ENCODE measurements at regions not wholly inside any gene's neighbourhood (a gene's known extent, or its start where the extent isn't known, plus 50 kb on each side); places are given as distances from the start of the nearest gene placed in this dataset.

- no peak for DNase-seq
- Histone ChIP-seq H3K4me3 (ENCODE audit: low read depth, low read length) (no peak overlapping the region), H3K27ac (no peak overlapping the region), H3K36me3 (no peaks in the 10 kb centered on the region), H3K27me3 (ENCODE audit: insufficient read depth, low read depth, severe bottlenecking) (no peaks in the 10 kb centered on the region), H3K9me3 (ENCODE audit: severe bottlenecking) (no peaks in the 10 kb centered on the region)
- TF ChIP-seq CTCF (IDR thresholded peaks at IDR 0.05; ENCODE audit: low read depth, low read length) = no peak
Observed at GRCh38 chr6:66717801-66718200, 1010.8 kb upstream of the EYS start.

- no peaks in the 10 kb centered on the region for H3K36me3 ChIP-seq
- H3K27ac ChIP-seq = no peak overlapping the region
- no peaks in the 10 kb centered on the region for H3K27me3 ChIP-seq (ENCODE audit: insufficient read depth, low read depth, severe bottlenecking)
- no peaks in the 10 kb centered on the region for H3K9me3 ChIP-seq (ENCODE audit: severe bottlenecking)
- no peak for TF ChIP-seq CTCF (IDR thresholded peaks at IDR 0.05; ENCODE audit: low read depth, low read length)
- DNase-seq = no peak
- no peak overlapping the region for H3K4me3 ChIP-seq (ENCODE audit: low read depth, low read length)
Observed at GRCh38 chr6:66699385-66699784, 992.4 kb upstream of the EYS start.

GRCh38 chr6:66689608-66690007 is 982.6 kb upstream of the EYS start:
- no peaks in the 10 kb centered on the region for H3K36me3 ChIP-seq
- DNase-seq = no peak
- no peak overlapping the region for H3K4me3 ChIP-seq (ENCODE audit: low read depth, low read length)
- no peaks in the 10 kb centered on the region for H3K9me3 ChIP-seq (ENCODE audit: severe bottlenecking)
- no peak overlapping the region for H3K27ac ChIP-seq
- no peak for TF ChIP-seq CTCF (IDR thresholded peaks at IDR 0.05; ENCODE audit: low read depth, low read length)
- H3K27me3 ChIP-seq (ENCODE audit: insufficient read depth, low read depth, severe bottlenecking) = no peaks in the 10 kb centered on the region

- Histone ChIP-seq H3K4me3 (ENCODE audit: low read depth, low read length) (no peak overlapping the region), H3K36me3 (no peaks in the 10 kb centered on the region), H3K27ac (no peak overlapping the region), H3K27me3 (ENCODE audit: insufficient read depth, low read depth, severe bottlenecking) (no peaks in the 10 kb centered on the region), H3K9me3 (ENCODE audit: severe bottlenecking) (no peaks in the 10 kb centered on the region)
- no peak for TF ChIP-seq CTCF (IDR thresholded peaks at IDR 0.05; ENCODE audit: low read depth, low read length)
- no peak for DNase-seq
Observed at GRCh38 chr6:66687611-66688140, 980.6 kb upstream of the EYS start.

GRCh38 chr6:66675906-66676305 is 968.9 kb upstream of the EYS start:
- no peaks in the 10 kb centered on the region for H3K9me3 ChIP-seq (ENCODE audit: severe bottlenecking)
- H3K27ac ChIP-seq = no peak overlapping the region
- no peak overlapping the region for H3K4me3 ChIP-seq (ENCODE audit: low read depth, low read length)
- no peaks in the 10 kb centered on the region for H3K36me3 ChIP-seq
- no peak for DNase-seq
- H3K27me3 ChIP-seq (ENCODE audit: insufficient read depth, low read depth, severe bottlenecking) = no peaks in the 10 kb centered on the region
- TF ChIP-seq CTCF (IDR thresholded peaks at IDR 0.05; ENCODE audit: low read depth, low read length) = no peak

- no peak for TF ChIP-seq CTCF (IDR thresholded peaks at IDR 0.05; ENCODE audit: low read depth, low read length)
- Histone ChIP-seq H3K4me3 (ENCODE audit: low read depth, low read length) (no peak overlapping the region), H3K27me3 (ENCODE audit: insufficient read depth, low read depth, severe bottlenecking) (no peaks in the 10 kb centered on the region)
Observed at GRCh38 chr6:66664112-66664511, 957.1 kb upstream of the EYS start.

More at GRCh38 chr6:66664112-66664511, 957.1 kb upstream of the EYS start:
- H3K27ac ChIP-seq = no peak overlapping the region
- H3K36me3 ChIP-seq = no peaks in the 10 kb centered on the region
- no peak for DNase-seq
- H3K9me3 ChIP-seq (ENCODE audit: severe bottlenecking) = no peaks in the 10 kb centered on the region
